Mucosa of gallbladder (tissue), 1 donor: ENCODE measurements at regions not wholly inside any gene's neighbourhood (a gene's known extent, or its start where the extent isn't known, plus 50 kb on each side); places are given as distances from the start of the nearest gene placed in this dataset.

ENCODE experiments used
- DNase-seq: peaks from one replicate; pipeline ENCODE4 v3.0.0-alpha.2; 2020; ENCODE audit warnings: low spot score
- donor health status: DM: no; HTN: no; CAD: no.

DNA sequence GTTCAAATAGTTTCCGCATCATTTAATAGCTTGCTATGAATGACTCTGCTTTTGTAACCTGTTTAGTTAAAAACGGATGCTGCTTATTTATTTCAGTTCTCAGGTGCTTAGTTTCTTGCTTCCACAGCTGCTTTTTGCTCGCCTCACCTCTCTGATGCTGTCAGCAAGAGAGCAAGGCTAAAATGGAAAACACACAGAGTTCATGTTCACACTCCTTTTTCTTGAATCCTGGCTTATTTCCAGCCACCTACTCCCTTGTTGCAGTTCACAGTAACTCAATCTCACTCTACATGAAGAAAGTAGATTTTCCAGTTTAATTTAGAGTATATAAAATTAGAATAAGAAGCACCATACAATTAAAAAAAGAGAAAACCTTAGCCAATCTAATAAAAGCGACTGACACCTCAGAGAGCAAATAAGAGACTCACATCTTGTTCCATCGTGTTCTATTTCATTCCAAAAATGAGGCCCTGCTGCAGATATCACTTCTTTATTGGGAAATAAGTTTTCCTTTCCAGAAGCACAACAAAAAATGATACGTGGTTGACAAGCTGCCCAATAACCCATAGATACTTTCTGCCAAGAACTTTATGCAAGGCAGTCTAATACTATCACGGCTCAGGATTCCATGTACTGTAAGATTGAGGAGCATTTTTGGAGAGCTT, 326.1 kb upstream of the SLITRK1 start:
- no peak for DNase-seq

- DNase-seq, result no peak
Observed at GRCh38 chr13:84207509-84207908, 325.2 kb upstream of the SLITRK1 start.

- no peak for DNase-seq
Observed at GRCh38 chr13:84200971-84201370, 318.7 kb upstream of the SLITRK1 start.

- DNase-seq, result no peak
Observed at GRCh38 chr13:84192125-84192524, 309.9 kb upstream of the SLITRK1 start.

DNA sequence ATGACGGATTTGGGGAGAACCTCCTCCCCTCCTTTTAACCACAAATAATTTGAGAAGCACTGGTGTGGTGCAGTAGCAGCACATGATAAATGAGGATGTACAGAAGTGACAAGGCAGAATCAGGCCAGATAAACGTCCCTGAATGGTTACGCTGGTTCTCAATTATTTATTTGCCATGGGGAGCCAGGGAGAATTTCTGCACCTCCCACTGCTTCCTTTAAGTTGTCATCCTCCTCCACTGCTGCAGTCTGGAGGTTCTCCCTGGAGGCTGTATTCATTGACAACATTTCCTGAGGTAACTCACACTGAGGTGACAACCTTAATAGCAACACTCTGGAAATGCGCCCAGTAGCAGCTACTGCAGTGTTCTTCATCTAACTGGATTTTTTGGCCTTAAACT, 308.9 kb upstream of the SLITRK1 start:
- no peak for DNase-seq

GRCh38 chr13:84187626-84188025, 305.4 kb upstream of the SLITRK1 start:
- DNase-seq, result no peak

- DNase-seq, result no peak
Observed at GRCh38 chr13:84139561-84140158, 257.4 kb upstream of the SLITRK1 start.

DNA sequence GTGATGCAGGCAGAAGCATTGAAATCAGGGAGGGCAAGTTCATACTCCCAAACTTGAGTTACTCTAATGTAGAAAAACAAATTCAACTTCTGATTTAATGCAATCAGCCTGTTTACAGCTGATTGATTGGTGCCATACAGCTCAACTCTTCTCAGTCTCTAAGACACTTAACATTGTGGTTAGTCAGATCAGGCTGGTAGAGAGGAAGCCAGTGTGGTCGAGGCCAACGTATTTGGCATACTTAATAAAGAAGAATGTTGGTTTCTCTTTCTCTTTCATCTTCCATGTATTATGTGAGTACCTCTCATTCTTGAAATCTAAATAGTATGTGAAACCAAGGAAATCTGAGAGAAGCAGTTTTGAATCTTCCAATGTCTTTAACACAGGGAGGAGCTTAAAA, 255.0 kb upstream of the SLITRK1 start:
- no peak for DNase-seq

- no peak for DNase-seq
Observed at GRCh38 chr13:84136582-84136981, 254.3 kb upstream of the SLITRK1 start.

DNA sequence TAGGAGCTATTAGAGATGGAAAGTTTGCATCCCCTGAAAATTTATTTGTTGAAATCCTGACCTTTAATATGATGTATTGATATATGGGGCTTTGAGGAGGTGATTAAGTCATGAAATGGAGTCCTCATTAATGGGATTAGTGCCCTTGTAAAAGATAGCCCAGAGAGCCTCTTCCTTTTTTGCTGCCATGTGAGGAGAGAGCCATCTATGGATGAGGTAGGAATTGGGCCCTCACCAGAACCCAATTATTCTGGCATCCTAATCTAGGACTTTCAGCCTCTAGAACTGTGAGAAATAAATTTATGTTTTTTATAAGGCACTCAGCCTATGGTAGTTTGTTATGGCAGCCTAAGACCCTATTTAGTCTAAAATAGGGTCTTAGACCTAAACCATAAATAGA, 250.2 kb upstream of the SLITRK1 start:
- no peak for DNase-seq

DNA sequence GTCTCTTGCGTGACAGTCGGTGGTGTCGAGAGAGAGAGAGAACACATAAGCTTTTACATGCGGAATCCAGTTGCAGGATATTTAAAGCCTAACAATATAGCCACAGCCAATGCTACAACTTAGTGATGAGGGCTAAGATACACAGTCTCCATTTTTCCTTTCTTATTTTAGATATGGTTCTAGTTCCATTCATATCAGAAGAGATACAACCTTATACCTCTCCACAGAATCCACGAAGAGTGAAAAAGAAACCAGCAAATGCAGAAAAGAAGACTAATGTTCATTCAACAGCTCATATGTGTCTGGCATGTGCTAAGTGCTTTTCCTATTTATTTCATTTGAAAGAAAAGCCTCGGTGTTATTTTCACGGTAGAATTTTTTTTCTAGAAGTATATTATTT, 249.0 kb upstream of the SLITRK1 start:
- DNase-seq, result no peak

DNA sequence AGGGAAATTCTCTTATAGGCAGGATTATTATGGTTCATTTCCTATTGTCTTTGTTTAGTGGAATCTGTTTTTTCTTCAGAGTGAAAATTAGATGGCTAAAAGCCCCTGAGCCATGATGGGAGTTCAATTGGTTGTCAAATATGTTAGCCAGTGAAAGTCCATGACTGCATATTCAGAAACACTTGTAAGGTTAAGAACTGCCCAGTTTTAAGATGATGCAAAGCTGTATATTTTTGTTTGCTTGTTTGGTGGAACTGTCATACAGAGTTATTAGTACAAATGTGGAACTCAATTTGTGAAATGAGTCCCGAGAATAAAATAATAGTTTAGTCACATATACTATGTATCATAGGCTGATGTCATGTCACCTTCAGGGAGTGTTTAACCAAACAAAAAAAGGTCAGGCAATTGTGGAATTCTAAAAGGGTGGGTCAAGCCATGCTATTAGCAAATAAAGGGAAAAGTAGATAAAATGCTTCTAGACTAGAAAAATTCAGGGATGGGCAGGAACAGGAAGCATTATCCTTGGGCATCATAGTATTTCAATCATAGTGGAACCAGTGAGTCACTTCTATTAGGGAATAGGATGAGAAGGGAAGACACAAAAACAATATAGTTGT, 248.3 kb upstream of the SLITRK1 start:
- no peak for DNase-seq

GRCh38 chr13:84129966-84130365, 247.7 kb upstream of the SLITRK1 start:
- no peak for DNase-seq

GRCh38 chr13:84127597-84128128, 245.4 kb upstream of the SLITRK1 start:
- DNase-seq, result no peak

DNA sequence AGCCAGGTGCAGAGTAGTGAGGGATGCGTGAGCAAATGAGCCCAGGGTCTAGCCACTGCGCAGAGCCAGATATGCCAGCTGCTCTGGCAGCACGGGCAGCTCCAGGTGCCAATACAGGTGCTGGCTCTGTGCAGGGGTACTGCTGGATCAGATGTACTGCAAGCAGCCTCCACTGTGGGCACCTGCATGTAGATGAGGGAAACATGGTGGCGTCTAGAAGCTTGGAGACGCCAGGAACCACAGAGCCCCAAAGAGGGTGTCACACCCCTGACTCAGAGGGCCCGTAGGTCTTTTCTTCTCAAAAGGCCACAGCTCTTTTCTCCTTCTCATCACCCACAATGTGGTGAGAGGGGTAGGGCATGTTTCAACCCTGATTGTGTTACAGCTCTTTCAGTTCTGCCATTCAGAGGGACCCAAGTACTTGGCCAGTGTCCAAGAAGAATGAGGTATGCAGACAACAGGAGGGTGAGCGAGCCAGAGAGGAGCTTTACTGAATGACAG, 244.4 kb upstream of the SLITRK1 start:
- no peak for DNase-seq

DNA sequence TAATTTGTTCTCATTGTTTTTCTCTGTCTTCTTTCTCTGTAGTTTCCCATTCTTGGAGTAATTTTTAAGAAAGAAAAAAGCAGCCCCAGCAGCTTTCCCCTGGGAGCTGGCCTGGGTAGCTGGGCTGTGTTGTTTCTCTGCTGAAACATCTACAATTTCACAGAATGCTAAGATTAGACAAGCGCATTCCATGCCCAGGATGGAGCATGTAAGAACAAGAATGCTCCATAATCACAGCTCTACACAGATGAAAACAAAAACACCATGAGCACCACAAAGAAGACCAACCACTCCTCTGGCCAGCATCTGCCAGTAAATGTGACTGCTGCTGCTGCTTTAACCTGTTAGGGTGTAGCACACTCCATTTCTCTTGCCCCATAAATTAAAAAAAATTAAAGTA, 239.2 kb upstream of the SLITRK1 start:
- no peak for DNase-seq

DNA sequence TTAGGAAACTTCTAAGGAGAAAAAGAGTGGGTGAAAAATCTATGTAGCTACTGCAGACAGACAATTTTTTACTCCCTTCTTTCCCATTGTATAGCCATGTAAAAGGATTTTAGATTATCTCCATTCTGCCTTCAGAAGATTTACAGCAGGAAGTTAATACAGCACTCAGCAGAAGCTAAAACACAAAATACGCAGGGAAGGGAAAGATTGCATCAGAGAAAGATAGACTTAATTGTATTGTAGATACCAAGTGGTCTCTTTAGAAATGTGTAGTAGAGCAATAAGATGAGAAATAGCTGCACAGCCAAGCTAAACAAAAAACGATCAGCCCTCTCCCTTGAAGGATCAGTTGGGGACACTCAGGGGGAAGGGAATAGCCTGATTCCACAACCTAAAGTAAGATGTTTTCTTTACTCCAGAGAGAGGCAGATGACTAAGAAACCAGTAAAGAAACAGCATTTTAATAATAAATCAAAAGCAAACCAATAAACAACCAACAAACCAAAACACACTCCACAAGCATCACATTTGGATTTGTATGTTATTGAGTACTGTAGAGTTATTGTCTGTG, 236.7 kb upstream of the SLITRK1 start:
- DNase-seq, result no peak

- DNase-seq, result no peak
Observed at GRCh38 chr13:84098273-84098672, 216.0 kb upstream of the SLITRK1 start.

- no peak for DNase-seq
Observed at GRCh38 chr13:84097148-84097547, 214.9 kb upstream of the SLITRK1 start.

- DNase-seq, result no peak
Observed at GRCh38 chr13:84096216-84096615, 213.9 kb upstream of the SLITRK1 start.

GRCh38 chr13:84088996-84089395, 206.7 kb upstream of the SLITRK1 start:
- no peak for DNase-seq

GRCh38 chr13:84086847-84087162, 204.5 kb upstream of the SLITRK1 start:
- no peak for DNase-seq
